Erythroblast (primary cell): ENCODE measurements at regions not wholly inside any gene's neighbourhood (a gene's known extent, or its start where the extent isn't known, plus 50 kb on each side); places are given as distances from the start of the nearest gene placed in this dataset.

Experiments
- GATA1 ChIP-seq: IDR thresholded peaks from 2 replicates; pipeline ENCODE4 v1.6.1; 2011; ENCODE audit warnings: low read depth, mild to moderate bottlenecking, control low read depth, low read length, moderate library complexity
- POLR2A ChIP-seq: IDR thresholded peaks from 2 replicates; pipeline ENCODE4 v1.6.1; 2011; ENCODE audit warnings: mild to moderate bottlenecking, low read length

DNA sequence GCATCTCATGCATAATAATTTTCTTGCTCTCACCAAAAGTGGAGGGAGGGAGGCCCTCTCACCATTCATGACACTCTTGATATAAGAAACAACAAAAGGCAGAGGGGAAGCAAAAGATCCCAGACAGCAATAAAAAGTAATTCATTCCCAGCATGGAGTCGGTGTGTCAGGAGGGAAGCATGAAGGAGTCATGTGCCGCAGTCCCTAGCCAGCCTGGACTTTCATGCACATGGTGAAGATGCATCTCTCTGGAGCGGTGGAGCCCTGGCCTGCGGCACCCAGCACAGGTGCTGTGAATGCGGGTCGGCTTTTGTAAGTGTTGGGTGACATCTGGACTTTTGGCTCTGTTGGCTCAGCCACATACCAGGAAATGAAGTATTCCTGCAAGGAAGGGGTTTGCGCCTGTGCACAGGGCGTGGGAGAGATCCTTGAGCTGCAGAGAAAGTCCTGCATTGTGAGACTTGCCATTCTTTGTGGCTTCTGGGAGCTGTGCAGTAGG lies 119.4 kb downstream of the COPS8 start:
- TF ChIP-seq POLR2A = no peak
- TF ChIP-seq GATA1 = no peak
